ENCODE measurements at regions not wholly inside any gene's neighbourhood (a gene's known extent, or its start where the extent isn't known, plus 50 kb on each side); places are given as distances from the start of the nearest gene placed in this dataset.

DNA sequence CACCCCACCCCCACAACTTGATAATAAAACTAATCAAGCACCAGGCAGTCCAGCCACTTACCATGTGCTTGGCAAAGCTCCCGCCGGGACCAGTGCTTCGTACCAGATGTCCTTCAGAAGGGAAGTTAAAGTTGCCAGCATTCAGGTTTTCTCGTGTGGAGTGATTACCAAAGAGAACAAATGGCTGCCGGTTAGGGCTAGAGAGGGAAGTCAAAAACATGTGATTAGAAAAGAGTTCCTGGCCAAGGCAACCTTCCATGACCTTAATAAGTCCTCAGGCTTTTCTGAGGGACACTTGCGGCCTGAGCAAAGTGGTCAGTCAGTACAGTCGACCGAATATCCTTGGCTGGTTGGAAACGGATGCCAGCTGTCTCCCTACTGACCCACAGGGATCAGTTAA, 67.0 kb downstream of the DNAAF9 start:
- DNase-seq (ENCODE audit: low spot score) (no peak), ATAC-seq (no peak)
- H3K27ac Mint-ChIP-seq, result no peak overlapping the region; the same call in 1 of the 2 replicates
- Histone ChIP-seq H3K9me2 (ENCODE audit: insufficient read depth) (no peaks in the 10 kb centered on the region), H3K79me2 (replicated peaks; ENCODE audit: insufficient read depth) (no peaks in the 10 kb centered on the region), H2AFZ (no peak overlapping the region), H3F3A (replicated peaks; ENCODE audit: low read depth) (no peaks in the 10 kb centered on the region), H4K20me1 (replicated peaks; ENCODE audit: insufficient read depth) (no peaks in the 10 kb centered on the region), H3K4me3 (no peak overlapping the region), H3K27ac (ENCODE audit: low read depth) (no peak overlapping the region), H3K4me2 (no peak overlapping the region), H3K4me1 (ENCODE audit: insufficient read depth) (no peaks in the 10 kb centered on the region), H3K36me3 (ENCODE audit: insufficient read depth) (no peaks in the 10 kb centered on the region), H3K27me3 (ENCODE audit: insufficient read depth) (no peaks in the 10 kb centered on the region)
- no peak for TF ChIP-seq ZNF114 (CRISPR knock-in tag; IDR thresholded peaks at IDR 0.05)
- TF ChIP-seq JUNB (IDR thresholded peaks at IDR 0.05; ENCODE audit: unreplicated experiment), result no peak
- no peak for TF ChIP-seq STAT1 (IDR thresholded peaks at IDR 0.05; ENCODE audit: unreplicated experiment)
- TF ChIP-seq CREB1 (CRISPR knock-in tag; IDR thresholded peaks at IDR 0.05; ENCODE audit: low read depth), result no peak
- TF ChIP-seq, protein P1, sequence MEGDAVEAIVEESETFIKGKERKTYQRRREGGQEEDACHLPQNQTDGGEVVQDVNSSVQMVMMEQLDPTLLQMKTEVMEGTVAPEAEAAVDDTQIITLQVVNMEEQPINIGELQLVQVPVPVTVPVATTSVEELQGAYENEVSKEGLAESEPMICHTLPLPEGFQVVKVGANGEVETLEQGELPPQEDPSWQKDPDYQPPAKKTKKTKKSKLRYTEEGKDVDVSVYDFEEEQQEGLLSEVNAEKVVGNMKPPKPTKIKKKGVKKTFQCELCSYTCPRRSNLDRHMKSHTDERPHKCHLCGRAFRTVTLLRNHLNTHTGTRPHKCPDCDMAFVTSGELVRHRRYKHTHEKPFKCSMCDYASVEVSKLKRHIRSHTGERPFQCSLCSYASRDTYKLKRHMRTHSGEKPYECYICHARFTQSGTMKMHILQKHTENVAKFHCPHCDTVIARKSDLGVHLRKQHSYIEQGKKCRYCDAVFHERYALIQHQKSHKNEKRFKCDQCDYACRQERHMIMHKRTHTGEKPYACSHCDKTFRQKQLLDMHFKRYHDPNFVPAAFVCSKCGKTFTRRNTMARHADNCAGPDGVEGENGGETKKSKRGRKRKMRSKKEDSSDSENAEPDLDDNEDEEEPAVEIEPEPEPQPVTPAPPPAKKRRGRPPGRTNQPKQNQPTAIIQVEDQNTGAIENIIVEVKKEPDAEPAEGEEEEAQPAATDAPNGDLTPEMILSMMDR (conservative IDR thresholded peaks at IDR 0.05; ENCODE audit: low read depth in 2 of 2), result no peak
- no peak for TF ChIP-seq EZH2phosphoT487 (IDR thresholded peaks at IDR 0.05; ENCODE audit: unreplicated experiment)
- TF ChIP-seq, protein P2, sequence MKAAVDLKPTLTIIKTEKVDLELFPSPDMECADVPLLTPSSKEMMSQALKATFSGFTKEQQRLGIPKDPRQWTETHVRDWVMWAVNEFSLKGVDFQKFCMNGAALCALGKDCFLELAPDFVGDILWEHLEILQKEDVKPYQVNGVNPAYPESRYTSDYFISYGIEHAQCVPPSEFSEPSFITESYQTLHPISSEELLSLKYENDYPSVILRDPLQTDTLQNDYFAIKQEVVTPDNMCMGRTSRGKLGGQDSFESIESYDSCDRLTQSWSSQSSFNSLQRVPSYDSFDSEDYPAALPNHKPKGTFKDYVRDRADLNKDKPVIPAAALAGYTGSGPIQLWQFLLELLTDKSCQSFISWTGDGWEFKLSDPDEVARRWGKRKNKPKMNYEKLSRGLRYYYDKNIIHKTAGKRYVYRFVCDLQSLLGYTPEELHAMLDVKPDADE (IDR thresholded peaks at IDR 0.05), result no peak
- TF ChIP-seq, protein P3, sequence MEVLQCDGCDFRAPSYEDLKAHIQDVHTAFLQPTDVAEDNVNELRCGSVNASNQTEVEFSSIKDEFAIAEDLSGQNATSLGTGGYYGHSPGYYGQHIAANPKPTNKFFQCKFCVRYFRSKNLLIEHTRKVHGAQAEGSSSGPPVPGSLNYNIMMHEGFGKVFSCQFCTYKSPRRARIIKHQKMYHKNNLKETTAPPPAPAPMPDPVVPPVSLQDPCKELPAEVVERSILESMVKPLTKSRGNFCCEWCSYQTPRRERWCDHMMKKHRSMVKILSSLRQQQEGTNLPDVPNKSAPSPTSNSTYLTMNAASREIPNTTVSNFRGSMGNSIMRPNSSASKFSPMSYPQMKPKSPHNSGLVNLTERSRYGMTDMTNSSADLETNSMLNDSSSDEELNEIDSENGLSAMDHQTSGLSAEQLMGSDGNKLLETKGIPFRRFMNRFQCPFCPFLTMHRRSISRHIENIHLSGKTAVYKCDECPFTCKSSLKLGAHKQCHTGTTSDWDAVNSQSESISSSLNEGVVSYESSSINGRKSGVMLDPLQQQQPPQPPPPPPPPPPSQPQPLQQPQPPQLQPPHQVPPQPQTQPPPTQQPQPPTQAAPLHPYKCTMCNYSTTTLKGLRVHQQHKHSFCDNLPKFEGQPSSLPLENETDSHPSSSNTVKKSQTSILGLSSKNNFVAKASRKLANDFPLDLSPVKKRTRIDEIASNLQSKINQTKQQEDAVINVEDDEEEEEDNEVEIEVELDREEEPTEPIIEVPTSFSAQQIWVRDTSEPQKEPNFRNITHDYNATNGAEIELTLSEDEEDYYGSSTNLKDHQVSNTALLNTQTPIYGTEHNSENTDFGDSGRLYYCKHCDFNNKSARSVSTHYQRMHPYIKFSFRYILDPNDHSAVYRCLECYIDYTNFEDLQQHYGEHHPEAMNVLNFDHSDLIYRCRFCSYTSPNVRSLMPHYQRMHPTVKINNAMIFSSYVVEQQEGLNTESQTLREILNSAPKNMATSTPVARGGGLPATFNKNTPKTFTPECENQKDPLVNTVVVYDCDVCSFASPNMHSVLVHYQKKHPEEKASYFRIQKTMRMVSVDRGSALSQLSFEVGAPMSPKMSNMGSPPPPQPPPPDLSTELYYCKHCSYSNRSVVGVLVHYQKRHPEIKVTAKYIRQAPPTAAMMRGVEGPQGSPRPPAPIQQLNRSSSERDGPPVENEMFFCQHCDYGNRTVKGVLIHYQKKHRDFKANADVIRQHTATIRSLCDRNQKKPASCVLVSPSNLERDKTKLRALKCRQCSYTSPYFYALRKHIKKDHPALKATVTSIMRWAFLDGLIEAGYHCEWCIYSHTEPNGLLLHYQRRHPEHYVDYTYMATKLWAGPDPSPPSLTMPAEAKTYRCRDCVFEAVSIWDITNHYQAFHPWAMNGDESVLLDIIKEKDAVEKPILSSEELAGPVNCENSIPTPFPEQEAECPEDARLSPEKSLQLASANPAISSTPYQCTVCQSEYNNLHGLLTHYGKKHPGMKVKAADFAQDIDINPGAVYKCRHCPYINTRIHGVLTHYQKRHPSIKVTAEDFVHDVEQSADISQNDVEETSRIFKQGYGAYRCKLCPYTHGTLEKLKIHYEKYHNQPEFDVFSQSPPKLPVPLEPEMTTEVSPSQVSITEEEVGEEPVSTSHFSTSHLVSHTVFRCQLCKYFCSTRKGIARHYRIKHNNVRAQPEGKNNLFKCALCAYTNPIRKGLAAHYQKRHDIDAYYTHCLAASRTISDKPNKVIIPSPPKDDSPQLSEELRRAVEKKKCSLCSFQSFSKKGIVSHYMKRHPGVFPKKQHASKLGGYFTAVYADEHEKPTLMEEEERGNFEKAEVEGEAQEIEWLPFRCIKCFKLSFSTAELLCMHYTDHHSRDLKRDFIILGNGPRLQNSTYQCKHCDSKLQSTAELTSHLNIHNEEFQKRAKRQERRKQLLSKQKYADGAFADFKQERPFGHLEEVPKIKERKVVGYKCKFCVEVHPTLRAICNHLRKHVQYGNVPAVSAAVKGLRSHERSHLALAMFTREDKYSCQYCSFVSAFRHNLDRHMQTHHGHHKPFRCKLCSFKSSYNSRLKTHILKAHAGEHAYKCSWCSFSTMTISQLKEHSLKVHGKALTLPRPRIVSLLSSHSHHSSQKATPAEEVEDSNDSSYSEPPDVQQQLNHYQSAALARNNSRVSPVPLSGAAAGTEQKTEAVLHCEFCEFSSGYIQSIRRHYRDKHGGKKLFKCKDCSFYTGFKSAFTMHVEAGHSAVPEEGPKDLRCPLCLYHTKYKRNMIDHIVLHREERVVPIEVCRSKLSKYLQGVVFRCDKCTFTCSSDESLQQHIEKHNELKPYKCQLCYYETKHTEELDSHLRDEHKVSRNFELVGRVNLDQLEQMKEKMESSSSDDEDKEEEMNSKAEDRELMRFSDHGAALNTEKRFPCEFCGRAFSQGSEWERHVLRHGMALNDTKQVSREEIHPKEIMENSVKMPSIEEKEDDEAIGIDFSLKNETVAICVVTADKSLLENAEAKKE (CRISPR knock-in tag; IDR thresholded peaks at IDR 0.05), result no peak
- TF ChIP-seq, protein P4, sequence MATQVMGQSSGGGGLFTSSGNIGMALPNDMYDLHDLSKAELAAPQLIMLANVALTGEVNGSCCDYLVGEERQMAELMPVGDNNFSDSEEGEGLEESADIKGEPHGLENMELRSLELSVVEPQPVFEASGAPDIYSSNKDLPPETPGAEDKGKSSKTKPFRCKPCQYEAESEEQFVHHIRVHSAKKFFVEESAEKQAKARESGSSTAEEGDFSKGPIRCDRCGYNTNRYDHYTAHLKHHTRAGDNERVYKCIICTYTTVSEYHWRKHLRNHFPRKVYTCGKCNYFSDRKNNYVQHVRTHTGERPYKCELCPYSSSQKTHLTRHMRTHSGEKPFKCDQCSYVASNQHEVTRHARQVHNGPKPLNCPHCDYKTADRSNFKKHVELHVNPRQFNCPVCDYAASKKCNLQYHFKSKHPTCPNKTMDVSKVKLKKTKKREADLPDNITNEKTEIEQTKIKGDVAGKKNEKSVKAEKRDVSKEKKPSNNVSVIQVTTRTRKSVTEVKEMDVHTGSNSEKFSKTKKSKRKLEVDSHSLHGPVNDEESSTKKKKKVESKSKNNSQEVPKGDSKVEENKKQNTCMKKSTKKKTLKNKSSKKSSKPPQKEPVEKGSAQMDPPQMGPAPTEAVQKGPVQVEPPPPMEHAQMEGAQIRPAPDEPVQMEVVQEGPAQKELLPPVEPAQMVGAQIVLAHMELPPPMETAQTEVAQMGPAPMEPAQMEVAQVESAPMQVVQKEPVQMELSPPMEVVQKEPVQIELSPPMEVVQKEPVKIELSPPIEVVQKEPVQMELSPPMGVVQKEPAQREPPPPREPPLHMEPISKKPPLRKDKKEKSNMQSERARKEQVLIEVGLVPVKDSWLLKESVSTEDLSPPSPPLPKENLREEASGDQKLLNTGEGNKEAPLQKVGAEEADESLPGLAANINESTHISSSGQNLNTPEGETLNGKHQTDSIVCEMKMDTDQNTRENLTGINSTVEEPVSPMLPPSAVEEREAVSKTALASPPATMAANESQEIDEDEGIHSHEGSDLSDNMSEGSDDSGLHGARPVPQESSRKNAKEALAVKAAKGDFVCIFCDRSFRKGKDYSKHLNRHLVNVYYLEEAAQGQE (IDR thresholded peaks at IDR 0.05; ENCODE audit: unreplicated experiment), result no peak
- no peak for TF ChIP-seq EZH2 (IDR thresholded peaks at IDR 0.05; ENCODE audit: low read depth, unreplicated experiment)
- no peak for TF ChIP-seq NANOG (IDR thresholded peaks at IDR 0.05; ENCODE audit: borderline replicate concordance)
- no peak for TF ChIP-seq POLR2AphosphoS5 (IDR thresholded peaks at IDR 0.05; ENCODE audit: low read depth)
- no peak for TF ChIP-seq ZNF331 (CRISPR knock-in tag; IDR thresholded peaks at IDR 0.05; ENCODE audit: low read depth)
- no peak overlapping the region for H3K4me3 Mint-ChIP-seq
- peaks cover 3% of the 10 kb centered on the region; the same call in 1 of the 3 replicates for H3K36me3 Mint-ChIP-seq (ENCODE audit: low read depth)
- H3K27me3 Mint-ChIP-seq (ENCODE audit: insufficient read depth, low read depth, poor library complexity), result no peaks in the 10 kb centered on the region
- no peaks in the 10 kb centered on the region; the same call in 2 of the 3 replicates for H3K4me1 Mint-ChIP-seq
- no peaks in the 10 kb centered on the region for H3K9me3 Mint-ChIP-seq
